GM12864 (cell line): ENCODE measurements at regions not wholly inside any gene's neighbourhood (a gene's known extent, or its start where the extent isn't known, plus 50 kb on each side); places are given as distances from the start of the nearest gene placed in this dataset.

Source experiments
- DNase-seq: peaks from one replicate; pipeline ENCODE4 v3.0.0-alpha.2; 2011; ENCODE audit warnings: low read depth
- H3K4me3 ChIP-seq: 2 replicates; pipeline ENCODE4 v1.5.1; 2011; ENCODE audit warnings: mild to moderate bottlenecking, low read depth, low read length, control low read depth
- TF ChIP-seq, protein P1 (sequence below): IDR thresholded peaks from 2 replicates; pipeline ENCODE4 v1.5.1; 2011; ENCODE audit warnings: low read depth, mild to moderate bottlenecking, moderate library complexity, low read length, control low read depth, inconsistent platforms; ENCODE audit errors: missing control alignments

- no peak overlapping the region for H3K4me3 ChIP-seq
- TF ChIP-seq, protein P1, sequence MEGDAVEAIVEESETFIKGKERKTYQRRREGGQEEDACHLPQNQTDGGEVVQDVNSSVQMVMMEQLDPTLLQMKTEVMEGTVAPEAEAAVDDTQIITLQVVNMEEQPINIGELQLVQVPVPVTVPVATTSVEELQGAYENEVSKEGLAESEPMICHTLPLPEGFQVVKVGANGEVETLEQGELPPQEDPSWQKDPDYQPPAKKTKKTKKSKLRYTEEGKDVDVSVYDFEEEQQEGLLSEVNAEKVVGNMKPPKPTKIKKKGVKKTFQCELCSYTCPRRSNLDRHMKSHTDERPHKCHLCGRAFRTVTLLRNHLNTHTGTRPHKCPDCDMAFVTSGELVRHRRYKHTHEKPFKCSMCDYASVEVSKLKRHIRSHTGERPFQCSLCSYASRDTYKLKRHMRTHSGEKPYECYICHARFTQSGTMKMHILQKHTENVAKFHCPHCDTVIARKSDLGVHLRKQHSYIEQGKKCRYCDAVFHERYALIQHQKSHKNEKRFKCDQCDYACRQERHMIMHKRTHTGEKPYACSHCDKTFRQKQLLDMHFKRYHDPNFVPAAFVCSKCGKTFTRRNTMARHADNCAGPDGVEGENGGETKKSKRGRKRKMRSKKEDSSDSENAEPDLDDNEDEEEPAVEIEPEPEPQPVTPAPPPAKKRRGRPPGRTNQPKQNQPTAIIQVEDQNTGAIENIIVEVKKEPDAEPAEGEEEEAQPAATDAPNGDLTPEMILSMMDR = peak; percentile 40
- no peak for DNase-seq
Measured at GRCh38 chr11:70942593-70942992, 309.8 kb downstream of the SHANK2 start.

GRCh38 chr11:70944141-70944540, 308.2 kb downstream of the SHANK2 start:
- DNase-seq = no peak
- no peak overlapping the region for H3K4me3 ChIP-seq
- TF ChIP-seq, protein P1 = no peak

DNA sequence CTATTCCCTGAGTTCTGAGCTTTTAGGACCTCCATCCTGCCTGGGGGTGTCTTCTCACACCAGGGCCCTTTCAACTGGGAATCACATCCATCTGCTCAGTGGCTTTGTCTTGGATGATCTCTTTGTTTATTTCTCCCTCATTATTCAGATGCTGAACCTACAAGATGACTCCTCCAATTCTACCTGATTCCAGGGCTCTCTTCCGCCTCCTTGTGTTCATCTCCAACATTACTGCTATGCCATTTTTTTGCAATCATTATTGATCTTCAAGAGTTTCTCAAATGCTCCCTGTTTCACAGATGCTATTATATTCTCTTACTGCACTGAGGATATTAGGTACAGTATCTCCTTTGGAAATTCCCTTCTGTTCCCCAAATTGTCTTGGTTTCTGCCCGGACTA, 307.7 kb downstream of the SHANK2 start:
- no peak for DNase-seq
- TF ChIP-seq, protein P1 = no peak
- no peak overlapping the region for H3K4me3 ChIP-seq

- H3K4me3 ChIP-seq = no peak overlapping the region
- no peak for DNase-seq
- TF ChIP-seq, protein P1 = no peak
Measured at GRCh38 chr11:70948398-70948797, 304.0 kb downstream of the SHANK2 start.

- TF ChIP-seq, protein P1 = no peak
- no peak overlapping the region for H3K4me3 ChIP-seq
- DNase-seq = no peak
Measured at GRCh38 chr11:70948855-70949531, 303.4 kb downstream of the SHANK2 start.

- DNase-seq = no peak
- TF ChIP-seq, protein P1 = no peak
- H3K4me3 ChIP-seq = no peak overlapping the region
Measured at GRCh38 chr11:70951139-70951804, 301.1 kb downstream of the SHANK2 start.

- TF ChIP-seq, protein P1 = no peak
- DNase-seq = no peak
- H3K4me3 ChIP-seq = no peak overlapping the region
Measured at GRCh38 chr11:70952191-70952590, 300.2 kb downstream of the SHANK2 start.
